HG02588 (cell line): ENCODE measurements at regions not wholly inside any gene's neighbourhood (a gene's known extent, or its start where the extent isn't known, plus 50 kb on each side); places are given as distances from the start of the nearest gene placed in this dataset.
"Not testable (repeated sequence)": the region's sequence is repeated elsewhere in the genome, so short reads cannot be mapped to it uniquely, and the experiment has no call there.

Experiments used
- ATAC-seq: cut with Tn5 transposase; IDR thresholded peaks from one replicate; pipeline ENCODE4 v1.9.1; 2021; ENCODE audit warnings: mild to moderate bottlenecking, moderate library complexity; ENCODE audit not compliant: unreplicated experiment

DNA sequence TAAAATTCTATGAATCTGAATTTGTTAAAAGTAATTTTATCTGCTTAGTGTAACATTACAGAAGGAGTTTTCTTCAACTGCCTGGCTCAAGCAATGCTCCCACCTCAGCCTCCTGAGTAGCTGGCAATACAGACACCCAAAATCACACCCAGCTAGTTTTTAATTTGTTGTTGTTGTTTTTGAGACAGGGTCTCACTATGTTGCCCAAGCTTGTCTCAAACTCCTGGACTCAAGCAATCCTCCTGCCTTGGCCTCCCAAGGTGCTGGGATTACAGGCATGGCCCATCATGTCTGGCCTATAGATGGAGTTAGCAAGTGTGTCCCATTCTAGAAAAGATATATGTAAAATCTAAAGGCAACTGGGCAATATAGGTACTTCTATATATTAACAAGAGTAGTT lies 1580.4 kb upstream of the PRR20A start:
- ATAC-seq, result no peak

DNA sequence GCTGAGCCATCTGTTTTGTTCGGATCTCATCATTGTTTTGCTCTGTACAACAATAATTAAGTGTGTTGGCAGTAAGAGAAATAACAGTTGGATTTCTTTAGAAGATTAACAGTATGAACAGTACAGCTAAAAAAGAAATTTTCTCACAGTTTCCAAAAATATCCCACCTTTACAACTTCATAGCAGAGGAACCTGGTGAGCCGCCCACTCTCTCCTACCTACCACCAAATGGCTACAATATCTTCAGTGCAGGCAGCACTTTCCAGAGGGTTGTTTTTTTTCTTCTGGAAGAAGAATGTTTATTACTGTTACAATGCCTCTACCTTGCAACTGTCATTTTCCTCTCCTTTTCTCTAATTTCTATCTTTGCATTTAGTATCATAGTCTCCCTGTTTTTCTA lies 1577.5 kb upstream of the PRR20A start:
- no peak for ATAC-seq

DNA sequence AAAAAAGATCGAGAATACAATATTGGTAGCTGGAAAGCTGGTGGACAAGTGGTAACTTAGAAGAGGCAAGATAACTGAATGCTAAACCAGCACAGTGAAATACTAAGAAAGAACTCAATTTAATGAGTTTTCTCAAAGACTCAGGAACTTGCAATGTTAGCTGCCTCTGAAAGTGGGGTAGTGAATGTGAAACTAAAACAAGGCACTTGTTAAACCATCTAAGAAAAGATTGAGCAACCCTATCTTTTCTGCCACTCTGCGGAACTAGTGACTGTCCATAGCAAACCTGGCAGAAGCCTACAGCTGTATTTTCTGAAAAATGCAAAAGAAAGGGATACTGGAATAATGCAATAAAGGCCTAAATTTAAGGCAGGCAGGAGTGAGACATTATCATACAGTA lies 1574.4 kb upstream of the PRR20A start:
- no peak for ATAC-seq

DNA sequence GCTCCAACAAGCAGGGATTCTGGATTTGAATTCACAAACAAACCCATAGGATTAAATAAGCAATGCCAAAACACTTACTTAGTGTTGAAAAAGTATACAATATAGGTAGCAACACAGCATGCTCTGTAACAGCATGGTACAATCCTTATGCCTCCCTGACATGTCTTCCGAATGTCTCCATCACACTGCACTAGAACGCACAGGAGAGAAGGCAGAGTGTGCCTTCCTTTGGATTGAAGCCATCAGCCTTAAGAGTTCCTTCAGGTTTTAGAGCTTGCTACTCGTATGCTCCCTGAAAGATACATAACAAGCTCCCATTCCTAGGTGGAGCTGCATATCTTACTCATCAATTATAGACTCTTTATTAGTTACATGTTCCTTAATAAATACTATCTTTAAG lies 1573.9 kb upstream of the PRR20A start:
- ATAC-seq, result no peak

DNA sequence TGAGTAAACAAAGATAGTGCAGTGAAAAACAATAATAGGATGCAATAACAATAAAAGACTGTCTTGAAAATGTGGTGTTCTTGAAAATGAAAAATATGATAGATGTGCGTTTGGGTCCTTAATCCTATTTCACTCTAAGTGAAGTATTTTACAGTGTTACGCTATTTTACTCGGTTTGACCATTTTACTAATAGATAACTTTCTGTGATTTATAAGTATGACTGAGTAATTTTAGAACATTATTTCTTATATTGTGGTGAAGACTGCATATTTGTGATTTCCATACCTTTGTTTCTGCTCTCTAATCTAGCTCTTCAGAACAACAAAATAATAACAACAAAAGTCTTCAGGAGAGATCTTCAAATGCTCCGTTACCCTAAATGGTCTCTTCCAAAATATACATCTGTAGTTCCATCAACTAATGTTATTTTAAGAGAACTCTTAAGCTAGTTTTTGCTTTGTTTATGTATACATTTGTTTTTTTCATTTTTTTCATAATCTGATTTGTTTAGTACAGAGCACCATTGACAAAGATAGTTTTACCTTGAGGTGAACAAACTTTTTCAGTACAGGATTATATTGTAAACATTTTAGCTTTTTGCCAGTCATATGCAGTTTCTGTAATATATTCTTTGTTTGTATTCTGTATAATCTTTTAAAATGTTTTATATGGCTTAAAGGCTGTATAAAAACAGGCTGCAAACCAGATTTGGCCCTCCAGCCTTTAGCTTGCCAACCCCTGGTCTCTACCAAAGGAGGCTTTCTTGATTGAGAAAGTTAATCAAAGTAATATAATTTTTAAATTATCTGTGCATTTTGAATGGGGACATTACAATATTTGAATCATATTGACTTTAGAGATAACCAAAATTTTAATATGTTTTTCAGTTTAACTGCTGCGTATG lies 1572.7 kb upstream of the PRR20A start:
- ATAC-seq, result no peak

DNA sequence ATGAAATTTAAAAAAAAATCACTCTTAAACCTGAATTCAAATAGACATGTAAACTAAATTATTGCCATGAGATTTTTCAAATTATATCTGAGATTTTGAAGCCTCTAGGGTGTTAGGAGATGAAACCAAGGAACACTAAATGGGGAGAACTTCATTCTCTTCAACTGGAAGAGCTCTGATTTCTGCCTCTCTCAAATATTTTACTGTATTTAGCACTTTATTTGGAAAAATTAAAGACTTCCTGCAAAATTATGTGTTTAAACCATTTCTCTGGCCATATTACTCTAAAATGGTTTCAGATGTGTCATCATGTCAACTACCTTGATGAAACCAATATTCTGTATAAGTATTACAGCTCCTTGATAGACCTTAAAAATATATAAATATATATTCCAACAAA lies 1571.6 kb upstream of the PRR20A start:
- no peak for ATAC-seq

DNA sequence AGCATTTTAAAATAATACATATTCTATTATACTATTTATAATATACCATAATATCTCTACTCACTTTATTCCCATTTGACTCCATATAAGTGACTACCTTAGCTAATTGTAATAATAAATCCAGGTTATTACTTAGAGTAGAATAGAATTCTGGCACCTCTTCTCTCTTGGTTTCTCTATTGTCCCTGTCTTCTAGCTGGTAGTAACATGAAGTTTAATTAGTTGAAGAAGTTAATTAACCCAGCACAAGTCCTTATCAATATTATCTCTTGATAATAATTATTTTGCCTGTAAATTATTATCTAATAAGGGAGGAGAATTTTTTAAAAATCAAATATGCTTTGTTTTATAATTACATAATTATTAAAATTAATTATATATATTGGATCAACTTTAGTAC lies 1571.2 kb upstream of the PRR20A start:
- ATAC-seq, result no peak

DNA sequence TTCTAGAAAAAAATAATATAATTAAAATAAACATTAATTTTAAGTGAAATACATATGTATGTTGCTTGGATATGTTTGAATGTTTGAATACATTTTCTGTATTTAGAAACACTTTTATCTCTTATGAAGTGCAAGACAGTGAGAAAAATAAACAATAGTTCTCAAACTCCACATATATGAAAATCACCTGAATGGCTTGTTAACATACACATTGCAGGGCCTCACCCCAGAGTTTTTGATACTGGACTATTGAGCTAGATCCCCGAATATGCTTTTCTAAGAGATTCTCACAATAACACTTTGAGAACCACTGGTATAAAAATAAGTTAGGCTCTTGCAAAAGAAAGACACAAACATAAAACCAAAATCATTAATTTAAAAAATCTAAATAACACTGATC lies 1570.3 kb upstream of the PRR20A start:
- ATAC-seq, result no peak

DNA sequence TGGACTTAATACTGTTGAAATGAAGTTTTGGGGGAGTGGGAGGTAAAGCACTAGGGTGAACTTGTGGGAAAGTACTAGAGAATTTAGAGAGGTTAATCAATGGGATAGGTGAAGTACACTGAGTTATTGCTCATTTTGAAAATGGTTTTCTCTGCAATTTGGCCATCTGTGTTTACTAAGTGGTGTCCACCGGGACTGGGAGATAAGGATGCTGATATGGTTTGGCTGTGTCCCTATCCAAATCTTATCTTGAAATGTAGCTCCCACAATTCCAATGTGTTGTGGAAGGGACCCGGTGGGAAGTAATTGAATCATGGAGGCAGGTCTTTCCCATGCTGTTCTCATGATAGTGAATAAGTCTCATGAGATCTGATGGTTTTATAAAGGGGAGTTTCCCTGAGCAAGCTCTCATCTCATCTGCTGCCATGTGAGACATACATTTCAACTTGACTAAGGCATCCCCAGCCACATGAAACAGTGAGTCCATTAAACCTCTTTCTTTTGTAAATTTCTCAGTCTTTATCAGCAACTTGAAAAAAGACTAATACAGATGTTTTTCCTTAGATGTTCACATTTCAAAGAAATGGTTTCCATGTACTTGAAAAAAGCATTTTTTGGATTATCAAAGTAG lies 1569.4 kb upstream of the PRR20A start:
- no peak for ATAC-seq

DNA sequence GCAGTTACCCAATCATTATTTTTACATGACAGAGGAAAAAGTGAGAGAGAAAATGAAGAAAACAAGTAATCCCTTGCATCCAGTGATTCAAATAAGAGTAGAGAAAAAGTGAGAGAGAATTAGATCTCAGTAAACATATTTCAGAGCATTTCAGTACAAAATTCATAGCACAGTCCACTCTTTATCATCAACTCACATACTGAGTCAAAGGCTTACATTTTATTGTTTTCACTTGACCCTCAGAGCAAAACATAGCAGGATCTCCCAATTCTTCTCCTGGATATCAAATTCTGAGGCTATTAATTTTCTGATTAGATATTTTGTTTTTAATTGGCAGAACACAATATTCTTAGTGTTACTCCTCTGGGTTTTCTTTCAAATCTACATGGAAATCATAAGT lies 1568.3 kb upstream of the PRR20A start:
- no peak for ATAC-seq

DNA sequence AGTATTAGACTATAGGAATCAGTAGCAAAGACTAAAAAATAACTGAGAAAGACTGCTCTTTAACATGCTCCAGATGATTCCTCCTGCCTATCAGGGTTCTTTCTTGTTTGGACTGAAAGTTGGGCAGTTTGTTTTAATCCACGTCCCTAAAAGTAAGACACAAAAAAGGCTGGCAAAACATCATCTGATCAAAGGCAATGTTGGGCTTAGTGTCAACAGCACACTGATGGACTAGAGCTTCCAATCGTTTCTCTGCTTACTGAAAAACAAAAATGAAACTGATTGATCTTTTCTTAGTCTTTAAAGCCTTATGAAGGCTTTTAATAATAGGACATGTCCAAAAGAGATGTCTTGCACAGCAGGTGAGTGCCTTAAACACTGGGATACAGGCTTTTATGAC lies 1567.9 kb upstream of the PRR20A start:
- ATAC-seq, result no peak

DNA sequence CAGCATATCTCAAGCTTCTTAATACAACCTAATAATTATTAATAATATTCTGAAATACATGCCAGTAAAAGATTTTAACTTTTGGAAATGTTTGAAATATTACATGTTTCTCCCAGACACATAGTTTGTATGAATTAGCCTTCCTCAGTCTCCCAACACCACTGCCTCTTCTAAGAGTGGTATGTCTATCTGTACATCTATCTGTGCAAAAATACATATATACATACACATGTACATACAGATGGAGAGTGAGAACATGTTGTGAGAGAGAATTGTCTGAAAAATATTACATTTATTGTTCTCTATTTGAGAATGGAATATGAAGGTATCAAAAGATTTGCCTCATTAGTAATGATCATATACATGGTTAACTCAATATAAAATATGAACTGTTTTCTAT lies 1567.2 kb upstream of the PRR20A start:
- ATAC-seq, result no peak

DNA sequence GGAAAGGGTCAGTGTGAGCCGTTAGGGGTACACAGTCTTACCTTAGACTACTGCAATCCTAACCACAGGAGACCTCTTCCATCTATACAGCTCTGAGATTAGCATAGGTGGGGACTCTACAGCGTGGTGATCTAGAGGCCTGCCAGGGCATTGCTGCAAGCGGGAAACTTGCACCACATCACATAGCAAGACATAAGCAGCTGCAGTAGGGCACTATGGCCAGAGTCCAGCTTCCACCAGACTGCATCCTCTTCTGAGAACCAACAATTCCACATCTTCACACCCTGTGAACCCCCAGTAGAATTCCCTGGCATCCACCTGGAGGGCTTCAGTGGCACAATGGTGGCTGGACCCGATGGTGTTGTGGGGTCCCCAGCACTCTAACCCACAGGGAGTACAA lies 1564.3 kb upstream of the PRR20A start:
- no peak for ATAC-seq

DNA sequence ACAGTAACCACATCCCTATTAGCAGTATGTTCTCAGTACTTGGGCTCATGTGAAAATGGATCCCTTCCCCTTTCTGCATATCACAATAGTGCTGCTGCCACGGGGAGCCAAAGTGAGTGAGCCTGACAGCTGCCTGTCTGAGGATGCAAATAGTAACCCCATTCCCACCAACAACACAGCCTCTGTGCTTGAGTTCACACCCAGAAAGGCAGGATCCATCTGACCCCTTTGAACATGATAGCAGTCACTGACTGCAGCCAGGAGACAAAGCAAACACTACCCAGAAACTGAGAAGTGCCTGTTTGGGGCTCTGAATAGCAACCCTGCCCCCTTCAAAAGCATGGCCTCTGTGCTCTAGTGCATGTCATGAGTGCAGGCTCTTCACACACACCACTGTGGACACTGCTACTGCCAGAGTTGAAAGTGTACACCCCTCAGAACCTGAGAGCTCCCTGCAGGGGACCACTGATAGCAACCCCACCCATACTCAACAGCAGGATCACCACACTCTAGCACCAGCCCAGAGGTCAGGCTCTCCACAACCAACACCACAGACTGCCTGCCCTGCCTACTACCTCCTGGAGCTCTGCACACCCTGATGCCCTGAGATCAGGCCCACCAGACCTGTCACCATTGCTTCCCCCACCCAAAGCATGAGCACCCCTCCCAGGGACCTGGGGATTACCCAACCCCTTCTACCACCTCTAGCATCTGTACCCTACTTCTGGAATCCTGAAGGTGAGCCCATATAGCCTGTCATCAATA lies 1563.5 kb upstream of the PRR20A start:
- ATAC-seq, result no peak

DNA sequence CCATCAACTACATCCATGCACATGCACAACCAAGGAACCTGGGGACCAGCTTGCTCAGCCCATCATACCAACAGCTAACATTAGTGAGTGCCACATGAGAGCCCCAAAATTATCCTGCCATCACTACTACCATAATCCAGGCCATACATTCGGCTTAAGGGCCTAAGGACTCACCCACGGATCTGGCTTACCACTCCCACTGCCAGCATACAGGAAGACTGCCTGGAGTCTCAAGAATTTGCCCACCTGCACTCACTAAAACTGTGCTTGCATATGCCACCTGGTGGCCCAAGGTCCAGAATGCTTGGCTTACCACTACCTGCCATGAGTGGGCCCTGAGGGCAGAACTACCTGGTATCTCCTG lies 1562.9 kb upstream of the PRR20A start:
- no peak for ATAC-seq

DNA sequence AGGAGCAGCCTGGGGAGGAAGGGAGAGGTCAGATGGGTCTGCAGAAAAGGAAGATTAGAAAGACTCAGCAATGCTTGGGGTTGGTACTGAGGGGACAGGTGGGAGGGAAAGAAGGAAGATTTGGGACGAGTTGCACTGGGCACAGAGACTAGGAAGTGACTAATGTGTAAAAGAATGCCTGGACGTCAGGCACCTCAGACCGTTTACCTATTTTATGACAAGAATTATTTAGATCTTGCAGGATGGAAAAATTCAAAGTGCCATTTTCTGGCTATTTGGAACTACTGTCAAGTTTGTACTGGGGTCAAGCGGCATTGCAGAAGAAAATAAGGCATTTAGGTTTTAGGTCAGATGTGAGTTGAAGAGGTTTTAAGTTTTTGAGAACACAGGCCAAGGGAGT lies 1558.4 kb upstream of the PRR20A start:
- not testable (repeated sequence) for ATAC-seq

DNA sequence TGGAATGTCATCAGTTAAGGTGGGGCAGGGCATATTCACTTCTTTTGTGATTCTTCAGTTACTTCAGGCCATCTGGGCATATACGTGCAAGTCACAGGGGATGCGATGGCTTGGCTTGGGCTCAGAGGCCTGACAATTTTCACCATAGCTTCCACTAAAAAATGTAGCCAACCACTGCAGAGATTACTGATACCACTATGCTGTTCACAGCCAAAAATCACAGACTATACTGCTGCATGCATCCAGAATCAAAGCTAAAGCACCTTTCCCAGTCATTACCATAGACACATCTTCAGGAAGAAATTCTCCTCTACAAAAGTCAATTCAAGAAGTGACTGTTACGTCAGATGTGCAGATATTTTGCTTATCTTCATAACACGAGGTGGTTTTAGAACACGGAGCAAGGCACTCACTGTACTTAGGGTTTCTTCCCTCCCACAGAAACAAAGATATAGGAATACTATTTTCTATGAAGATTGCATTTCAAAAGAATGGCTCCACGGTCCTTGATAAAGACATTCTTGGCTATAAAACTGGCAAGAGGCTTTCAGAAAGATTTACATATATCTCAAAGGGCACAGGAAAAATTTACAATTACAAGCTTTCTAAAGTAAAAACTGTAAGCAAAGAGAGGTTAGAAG lies 1556.6 kb upstream of the PRR20A start:
- no peak for ATAC-seq

DNA sequence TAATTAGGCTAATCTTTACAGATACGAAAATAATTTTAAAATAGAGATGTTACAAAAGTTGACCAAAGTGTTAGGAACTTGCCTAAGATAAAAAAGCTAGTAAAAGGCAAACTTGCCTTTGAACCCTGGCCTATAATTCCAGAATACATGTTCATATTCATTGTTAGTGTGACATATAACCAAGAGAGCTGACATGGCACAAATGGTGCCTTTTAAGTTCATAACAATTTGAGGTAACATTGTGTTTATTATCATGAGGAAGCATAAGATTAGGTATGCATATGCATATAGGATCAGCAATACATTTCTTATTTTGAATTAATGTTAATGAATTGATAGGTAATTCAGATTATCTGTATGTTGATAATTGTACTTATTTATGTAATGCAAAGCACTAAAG lies 1537.9 kb upstream of the PRR20A start:
- no peak for ATAC-seq

DNA sequence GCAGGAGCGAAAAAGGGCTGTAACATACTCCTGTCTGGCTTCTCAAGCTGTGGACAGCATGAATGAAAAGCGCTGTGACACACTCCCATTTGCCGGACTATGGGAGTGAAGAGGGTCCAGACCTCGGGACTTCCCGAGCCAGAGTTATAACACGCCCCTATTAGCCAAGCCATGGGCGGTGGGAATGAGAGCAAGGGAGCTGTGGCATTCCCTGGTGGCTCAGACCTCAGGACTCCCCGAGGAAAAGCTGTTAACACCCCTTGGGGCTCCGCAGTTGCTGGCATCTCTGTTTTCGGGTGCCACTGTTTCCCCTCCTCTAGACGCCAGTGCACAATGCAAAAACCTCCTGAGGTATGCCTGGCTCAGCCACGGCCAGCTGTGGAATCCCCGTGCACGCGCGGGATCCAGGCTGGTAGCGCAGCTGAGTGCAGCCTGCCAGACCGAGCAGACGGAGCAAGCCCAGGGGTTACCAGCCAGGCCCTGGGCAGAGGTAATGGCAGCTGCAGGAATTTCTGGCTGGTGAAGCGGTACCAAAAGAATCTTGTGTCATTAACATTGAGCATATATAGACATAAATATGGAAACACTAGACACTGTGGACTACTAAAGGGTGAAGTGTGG lies 1534.6 kb upstream of the PRR20A start:
- ATAC-seq, result no peak

DNA sequence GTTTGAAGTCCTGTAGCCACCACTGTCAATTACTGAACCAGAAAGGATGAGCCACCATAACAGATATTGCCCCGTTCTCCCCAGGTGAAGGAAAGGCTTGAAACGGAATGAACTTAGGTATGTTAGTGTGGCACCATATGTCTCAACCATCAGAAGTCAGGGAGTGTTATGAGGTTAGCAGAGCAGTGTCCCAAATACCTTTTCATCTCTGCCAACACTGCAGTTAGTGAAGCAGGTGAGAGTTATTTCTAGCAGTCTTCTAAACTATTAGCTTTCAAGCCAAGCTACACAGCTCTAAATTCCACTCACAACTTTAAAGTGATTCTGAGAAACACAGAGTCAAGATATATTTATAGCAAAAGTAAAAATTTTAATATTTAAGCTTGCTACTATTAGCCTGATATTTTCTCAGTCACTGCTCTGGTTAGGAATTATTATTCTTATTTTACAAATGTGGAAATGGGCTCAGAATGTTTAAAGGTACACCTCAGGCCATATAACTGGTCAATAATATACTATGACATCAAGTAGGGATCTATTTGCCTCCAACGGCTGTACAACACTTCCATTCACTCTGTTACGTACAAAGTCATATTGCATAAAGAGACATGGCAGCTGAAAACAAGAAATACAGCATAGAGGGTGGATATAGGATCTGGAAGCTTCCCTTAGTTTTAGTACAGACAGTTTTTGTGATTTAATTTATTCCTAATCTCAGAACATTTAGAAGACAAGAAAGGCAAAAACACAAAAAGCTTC lies 1527.1 kb upstream of the PRR20A start:
- no peak for ATAC-seq
